Gastroesophageal sphincter (tissue), 3 donors: ENCODE measurements at regions not wholly inside any gene's neighbourhood (a gene's known extent, or its start where the extent isn't known, plus 50 kb on each side); places are given as distances from the start of the nearest gene placed in this dataset.

ENCODE experiments used
- POLR2A ChIP-seq, 2 donors: fragments of 450-650 bp; IDR thresholded peaks; one replicate each; pipeline ENCODE4 v1.6.1; 2017; ENCODE audit warnings: antibody characterized with exemption in 2 of 2, mild to moderate bottlenecking in 2 of 2, moderate library complexity in 1 of 2
- POLR2AphosphoS5 ChIP-seq: sonication (generic); formaldehyde crosslinking; IDR thresholded peaks from one replicate; pipeline ENCODE4 v1.6.1; 2017; ENCODE audit warnings: antibody characterized with exemption
- TF ChIP-seq, protein P1 (sequence below), 4 experiments: fragments of 200-600 bp in 2 of 4; fragments of 450-650 bp in 2 of 4; sonication (generic) in 1 of 4; IDR thresholded peaks; one replicate each; pipeline ENCODE4 v1.5.1; 2017 to 2019; ENCODE audit warnings: antibody characterized with exemption in 4 of 4, mild to moderate bottlenecking in 2 of 4, moderate library complexity in 2 of 4

DNA sequence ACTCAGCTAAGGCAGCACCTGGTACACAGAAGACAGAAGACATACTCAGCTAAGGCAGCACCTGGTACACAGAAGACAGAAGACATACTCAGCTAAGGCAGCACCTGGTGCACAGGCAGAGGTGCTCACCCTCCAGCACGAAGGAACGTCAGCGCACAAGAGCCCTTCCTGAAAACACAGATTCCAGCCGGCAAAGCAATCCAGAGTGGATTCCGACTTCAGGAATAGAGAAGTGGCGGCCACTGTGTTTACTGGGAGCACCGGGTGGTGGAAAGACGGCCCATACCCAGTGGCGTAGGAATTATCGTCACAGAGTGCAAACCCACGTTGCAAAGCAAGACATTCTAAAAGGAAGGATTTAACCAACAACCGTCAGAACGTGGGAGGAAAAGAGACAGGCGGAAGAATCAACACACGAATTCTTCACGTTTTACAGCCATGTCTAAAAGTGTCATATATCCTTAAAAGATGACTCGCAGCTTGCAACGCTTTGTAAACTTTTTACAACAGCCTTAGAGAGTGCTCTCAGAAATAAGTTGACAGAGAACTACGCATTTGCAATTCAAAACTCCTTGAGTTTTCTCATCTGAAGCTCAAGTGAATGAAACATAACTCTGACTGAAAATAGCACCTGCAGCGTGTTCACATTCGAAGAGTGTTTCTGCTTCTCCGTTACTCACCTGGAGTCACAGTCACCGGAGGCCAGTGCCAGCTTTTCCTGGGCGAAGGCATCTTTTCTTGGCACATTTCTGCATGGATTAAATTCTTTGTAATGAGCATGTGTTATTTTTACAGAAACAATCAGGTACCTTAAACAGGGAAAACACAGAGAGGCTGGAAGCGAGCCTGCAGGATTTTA lies 55.8 kb upstream of the GALNT9 start:
- TF ChIP-seq, protein P1, sequence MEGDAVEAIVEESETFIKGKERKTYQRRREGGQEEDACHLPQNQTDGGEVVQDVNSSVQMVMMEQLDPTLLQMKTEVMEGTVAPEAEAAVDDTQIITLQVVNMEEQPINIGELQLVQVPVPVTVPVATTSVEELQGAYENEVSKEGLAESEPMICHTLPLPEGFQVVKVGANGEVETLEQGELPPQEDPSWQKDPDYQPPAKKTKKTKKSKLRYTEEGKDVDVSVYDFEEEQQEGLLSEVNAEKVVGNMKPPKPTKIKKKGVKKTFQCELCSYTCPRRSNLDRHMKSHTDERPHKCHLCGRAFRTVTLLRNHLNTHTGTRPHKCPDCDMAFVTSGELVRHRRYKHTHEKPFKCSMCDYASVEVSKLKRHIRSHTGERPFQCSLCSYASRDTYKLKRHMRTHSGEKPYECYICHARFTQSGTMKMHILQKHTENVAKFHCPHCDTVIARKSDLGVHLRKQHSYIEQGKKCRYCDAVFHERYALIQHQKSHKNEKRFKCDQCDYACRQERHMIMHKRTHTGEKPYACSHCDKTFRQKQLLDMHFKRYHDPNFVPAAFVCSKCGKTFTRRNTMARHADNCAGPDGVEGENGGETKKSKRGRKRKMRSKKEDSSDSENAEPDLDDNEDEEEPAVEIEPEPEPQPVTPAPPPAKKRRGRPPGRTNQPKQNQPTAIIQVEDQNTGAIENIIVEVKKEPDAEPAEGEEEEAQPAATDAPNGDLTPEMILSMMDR (IDR thresholded peaks at IDR 0.05): no peak
- no peak for TF ChIP-seq POLR2AphosphoS5
- TF ChIP-seq POLR2A (IDR thresholded peaks at IDR 0.05): no peak
